ENCODE measurements at regions not wholly inside any gene's neighbourhood (a gene's known extent, or its start where the extent isn't known, plus 50 kb on each side); places are given as distances from the start of the nearest gene placed in this dataset.

- TF ChIP-seq CTCF (IDR thresholded peaks at IDR 0.05 in 8 of 11, conservative IDR thresholded peaks at IDR 0.05 in 3 of 11) (no peak), POLR2A (IDR thresholded peaks at IDR 0.05) (no peak)
Observed at GRCh38 chr22:48609279-48609865, 1218.3 kb downstream of the BRD1 start.

Data from spleen (tissue), 7 donors.